Pancreas (tissue), 10 donors: ENCODE measurements at regions not wholly inside any gene's neighbourhood (a gene's known extent, or its start where the extent isn't known, plus 50 kb on each side); places are given as distances from the start of the nearest gene placed in this dataset.
"Not testable (repeated sequence)": the region's sequence is repeated elsewhere in the genome, so short reads cannot be mapped to it uniquely, and the experiment has no call there.

ENCODE experiments used
- ATAC-seq, 4 donors: fragments of 200-7000 bp; cut with Tn5 transposase; one replicate each; pipeline versions ENCODE4 v1.8.0 to v1.9.1; 2020; ENCODE audit warnings: mild to moderate bottlenecking in 4 of 4, moderate library complexity in 4 of 4
- DNase-seq, 6 donors: peaks; one replicate each; pipeline ENCODE4 v3.0.0-alpha.2; 2020
- FAIRE-seq: peaks from 2 replicates; lab custom pipeline; 2012; peaks lifted over from hg19 to GRCh38; lab: Jason Lieb, UNC
- H3K27ac ChIP-seq, 4 donors: fragments of 200-600 bp; sonication (generic); 1 replicate in 3 of 4; 2 replicates in 1 of 4; pipeline versions ENCODE4 v1.5.0 to v1.8.0; 2020
- H3K27me3 ChIP-seq, 4 donors: fragments of 200-600 bp; one replicate each; pipeline ENCODE4 v1.8.0; 2021
- H3K36me3 ChIP-seq, 3 donors: fragments of 200-600 bp; sonication (generic) in 1 of 3; one replicate each; pipeline versions ENCODE4 v1.5.0 to v1.8.0; 2020 to 2021
- H3K4me1 ChIP-seq, 3 donors: fragments of 200-600 bp; one replicate each; pipeline ENCODE4 v1.8.0; 2021
- H3K4me3 ChIP-seq, 4 donors: fragments of 200-600 bp; sonication (generic) in 2 of 4; one replicate each; pipeline versions ENCODE4 v1.5.0 to v1.8.0; 2020 to 2021
- H3K9me3 ChIP-seq, 4 donors: fragments of 200-600 bp; one replicate each; pipeline ENCODE4 v1.8.0; 2021
- CTCF ChIP-seq, 4 donors: fragments of 200-600 bp; sonication (generic) in 3 of 4; IDR thresholded peaks; one replicate each; pipeline versions ENCODE4 v1.5.0 to v1.8.0; 2021; ENCODE audit warnings: antibody characterized with exemption in 4 of 4
- WGBS, 2 donors: extraction: QIAGEN DNeasy Blood & Tissue Kit; methylation state at CpG; one replicate each; pipeline ENCODE4 v1.1.7; 2013; 5-methylcytosine and 5-hydroxymethylcytosine counted together
- intact Hi-C, 3 donors: fragments of 100-400 bp; cut with DNase I; formaldehyde crosslinking; loops; one replicate each; pipeline versions ENCODE4 v1.11.1 to v1.14.2; 2022
- donor health status: healthy with polysubstance abuse.
- donor health status: DM: no; HTN: no; CAD: no; lungs with moderate emphysema.
- donor health status: DM: no; HTN: no; CAD: no.
- donor health status: control.
- donor health status: control.
- donor health status: Bipolar disorder and iron deficiency.
- donor health status: DM: yes; HTN: yes; CAD: no.
- donor health status: DM: no; HTN: no; CAD: no.
- donor health status: DM: no; HTN: no; CAD: no.
- donor health status: DM: yes; HTN: yes; CAD: no.

- no peak for FAIRE-seq
- intact Hi-C loops, result no loop called here
- H3K4me3 ChIP-seq, result no peak overlapping the region
Observed at GRCh38 chr1:224014330-224014649, 99.6 kb upstream of the FBXO28 start.

GRCh38 chr1:224013626-224014329 lies 100.1 kb upstream of the FBXO28 start:
- ATAC-seq, H3K4me3 ChIP-seq, H3K27me3 ChIP-seq, H3K4me1 ChIP-seq, DNase-seq, intact Hi-C loops, FAIRE-seq, H3K9me3 ChIP-seq, H3K27ac ChIP-seq, H3K36me3 ChIP-seq: not testable (repeated sequence)
- 87 to 88% methylated on average over 26 to 28 of the region's 28 CpGs for WGBS, 2 donors

More at GRCh38 chr1:224014330-224014649, 99.6 kb upstream of the FBXO28 start:
- ATAC-seq (no peak), DNase-seq (no peak)
- Histone ChIP-seq H3K4me1 (no peaks in the 10 kb centered on the region), H3K27ac (no peak overlapping the region), H3K27me3 (no peaks in the 10 kb centered on the region), H3K9me3 (no peaks in the 10 kb centered on the region), H3K36me3 (no peaks in the 10 kb centered on the region)
- no peak for TF ChIP-seq CTCF (IDR thresholded peaks at IDR 0.05)
- 92% methylated on average over 7 of the region's 7 CpGs for WGBS, 2 donors

- H3K9me3 ChIP-seq, intact Hi-C loops, H3K27me3 ChIP-seq, ATAC-seq, DNase-seq, FAIRE-seq, H3K4me3 ChIP-seq, H3K4me1 ChIP-seq, H3K27ac ChIP-seq, H3K36me3 ChIP-seq: not testable (repeated sequence)
- WGBS, 2 donors, result 91 to 95% methylated on average over 19 of the region's 19 CpGs
Observed at GRCh38 chr1:224012807-224013434, 101.0 kb upstream of the FBXO28 start.

GRCh38 chr1:224012162-224012561 lies 101.7 kb upstream of the FBXO28 start:
- H3K4me3 ChIP-seq, H3K27ac ChIP-seq, DNase-seq, ATAC-seq, H3K4me1 ChIP-seq, intact Hi-C loops, FAIRE-seq, H3K9me3 ChIP-seq, H3K36me3 ChIP-seq, H3K27me3 ChIP-seq: not testable (repeated sequence)
- 89% methylated on average over 15 of the region's 15 CpGs for WGBS, 2 donors

GRCh38 chr1:224011751-224012150 lies 102.2 kb upstream of the FBXO28 start:
- FAIRE-seq, H3K27me3 ChIP-seq, H3K36me3 ChIP-seq, H3K4me1 ChIP-seq, ATAC-seq, intact Hi-C loops, DNase-seq, H3K4me3 ChIP-seq, H3K27ac ChIP-seq, H3K9me3 ChIP-seq: not testable (repeated sequence)
- 92 to 97% methylated on average over 6 to 7 of the region's 7 CpGs for WGBS, 2 donors

GRCh38 chr1:224011153-224011552 lies 102.8 kb upstream of the FBXO28 start:
- H3K27ac ChIP-seq, DNase-seq, H3K4me3 ChIP-seq, FAIRE-seq, H3K9me3 ChIP-seq, H3K4me1 ChIP-seq, intact Hi-C loops, H3K27me3 ChIP-seq, ATAC-seq, H3K36me3 ChIP-seq: not testable (repeated sequence)
- 96 to 99% methylated on average over 6 to 7 of the region's 7 CpGs for WGBS, 2 donors

GRCh38 chr1:224005973-224006372 lies 107.9 kb upstream of the FBXO28 start:
- H3K4me1 ChIP-seq, H3K36me3 ChIP-seq, FAIRE-seq, intact Hi-C loops, ATAC-seq, H3K9me3 ChIP-seq, DNase-seq, H3K27me3 ChIP-seq, H3K4me3 ChIP-seq, H3K27ac ChIP-seq: not testable (repeated sequence)
- 98 to 99% methylated on average over 3 of the region's 3 CpGs for WGBS, 2 donors
